ENCODE measurements at regions not wholly inside any gene's neighbourhood (a gene's known extent, or its start where the extent isn't known, plus 50 kb on each side); places are given as distances from the start of the nearest gene placed in this dataset.

DNA sequence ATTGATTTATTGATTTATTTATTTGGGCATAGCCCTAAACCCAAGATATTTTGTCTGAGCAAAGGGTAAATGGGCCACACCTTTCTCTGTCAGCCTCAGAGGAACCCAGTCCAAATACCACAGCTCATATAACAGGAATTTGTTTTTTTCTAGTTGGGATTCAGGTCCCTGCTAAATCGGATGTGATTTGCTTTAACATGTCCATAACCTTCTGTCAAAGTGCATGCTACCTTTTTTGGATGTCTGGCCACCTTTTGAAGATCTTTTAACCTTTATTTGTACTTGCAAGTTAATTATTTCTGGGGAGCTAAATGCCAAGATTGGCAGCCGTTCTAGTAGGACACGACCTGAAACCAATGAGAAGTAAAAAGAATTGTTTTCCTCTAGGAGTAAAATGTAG lies 303.2 kb upstream of the UBE2E3 start:
- no peak for TF ChIP-seq GATA3 (IDR thresholded peaks at IDR 0.05; ENCODE audit: low read depth, low read length)
- TF ChIP-seq GATA2 (IDR thresholded peaks at IDR 0.05; ENCODE audit: low read depth, low read length): no peak
